HepG2 (cell line): ENCODE measurements at regions not wholly inside any gene's neighbourhood (a gene's known extent, or its start where the extent isn't known, plus 50 kb on each side); places are given as distances from the start of the nearest gene placed in this dataset.

Source experiments
- ATAC-seq: fragments of 200-7000 bp; cut with Tn5 transposase; 3 replicates; pipeline ENCODE4 v1.9.1; 2020; ENCODE audit warnings: mild to moderate bottlenecking, moderate library complexity
- BruUV-seq: library from RNA; stranded (reverse); fragments of 400-500 nt; replicated peaks from 2 replicates; lab custom pipeline; 2021; lab: Mats Ljungman, UMichigan
- CTCF ChIA-PET: fragments of 300-600 bp; formaldehyde crosslinking; extraction: SDS; loops from one replicate; lab custom pipeline; 2021; ENCODE audit warnings: low total read pairs, inconsistent platforms, low intra/inter-chr PET ratio; lab: Yijun Ruan, JAX
- POLR2A ChIA-PET: fragments of 350-600 bp; sonication (Branson Sonifier 250); formaldehyde crosslinking; loops from one replicate; lab custom pipeline; 2020; ENCODE audit warnings: antibody characterized with exemption, inconsistent platforms; lab: Yijun Ruan, JAX
- DNase-seq: peaks from one replicate; pipeline ENCODE4 v3.0.0-alpha.2; 2015; ENCODE audit warnings: low spot score
- FAIRE-seq: peaks from 3 replicates; lab custom pipeline; 2011; peaks lifted over from hg19 to GRCh38; lab: Jason Lieb, UNC
- H2AFZ ChIP-seq: one replicate; pipeline ENCODE4 v1.6.1; 2011; ENCODE audit warnings: low read length, inconsistent platforms
- H3K27ac ChIP-seq: fragments of 300-600 bp; 3 replicates; pipeline ENCODE4 v1.8.0; 2011; ENCODE audit warnings: mixed run types, mild to moderate bottlenecking, mixed read lengths, low read length, inconsistent platforms; ENCODE audit not compliant: insufficient read depth; ENCODE audit errors: extremely low read length
- H3K27me3 ChIP-seq, 2 experiments: fragments of 200-600 bp in 1 of 2; 2 replicates in 1 of 2; 3 replicates in 1 of 2; pipeline versions ENCODE4 v1.6.0 to v1.8.0; 2011; ENCODE audit warnings: low read length in 2 of 2, mild to moderate bottlenecking in 2 of 2, moderate library complexity in 2 of 2, inconsistent platforms in 1 of 2; ENCODE audit not compliant: insufficient read depth in 2 of 2, control insufficient read depth in 1 of 2
- H3K36me3 ChIP-seq, 2 experiments: fragments of 200-600 bp in 1 of 2; replicated peaks in 1 of 2; 2 replicates in 1 of 2; 3 replicates in 1 of 2; pipeline versions ENCODE4 v1.5.1 to v1.8.0; 2011; ENCODE audit warnings: low read length in 2 of 2, inconsistent platforms in 1 of 2; ENCODE audit not compliant: insufficient read depth in 2 of 2, control insufficient read depth in 1 of 2
- H3K4me1 ChIP-seq: 2 replicates; pipeline ENCODE4 v1.5.1; 2012; ENCODE audit warnings: low read length, inconsistent platforms; ENCODE audit not compliant: insufficient read depth
- H3K4me2 ChIP-seq: 2 replicates; pipeline ENCODE4 v1.6.0; 2011; ENCODE audit warnings: low read depth, low read length, inconsistent platforms
- H3K4me3 ChIP-seq, 3 experiments: fragments of 200-600 bp in 1 of 3; sonication (generic), shearing (Covaris generic) in 1 of 3; replicated peaks in 1 of 3; 2 replicates each; pipeline ENCODE4 v1.5.1; 2011 to 2016; ENCODE audit warnings: low read length in 3 of 3, inconsistent platforms in 2 of 3, low read depth in 2 of 3, mild to moderate bottlenecking in 2 of 3, control low read depth in 1 of 3, mixed read lengths in 1 of 3; ENCODE audit not compliant: insufficient read depth in 1 of 3
- H3K79me2 ChIP-seq: one replicate; pipeline ENCODE4 v1.6.1; 2011; ENCODE audit warnings: low read length, inconsistent platforms; ENCODE audit not compliant: insufficient read depth
- H3K9ac ChIP-seq: 2 replicates; pipeline ENCODE4 v1.6.0; 2011; ENCODE audit warnings: mild to moderate bottlenecking, low read depth, low read length, inconsistent platforms; ENCODE audit not compliant: insufficient read depth
- H3K9me3 ChIP-seq: 2 replicates; pipeline ENCODE4 v1.5.1; 2012; ENCODE audit warnings: mild to moderate bottlenecking, low read length
- H4K20me1 ChIP-seq: 2 replicates; pipeline ENCODE4 v1.6.0; 2011; ENCODE audit warnings: inconsistent platforms, mild to moderate bottlenecking, low read length, moderate library complexity; ENCODE audit not compliant: insufficient read depth
- HOXA7 ChIP-seq: sonication (generic); formaldehyde crosslinking; IDR thresholded peaks from 2 replicates; pipeline ENCODE4 v1.8.1; 2022; ENCODE audit warnings: mild to moderate bottlenecking, missing genetic modification reagents, moderate library complexity
- KMT2B ChIP-seq: IDR thresholded peaks from 2 replicates; pipeline ENCODE4 v1.6.1; 2016; ENCODE audit warnings: missing genetic modification reagents, missing compliant biosample characterization
- MED8 ChIP-seq: sonication (generic); formaldehyde crosslinking; IDR thresholded peaks from 2 replicates; pipeline ENCODE4 v1.8.1; 2023; ENCODE audit warnings: mild to moderate bottlenecking, missing genetic modification reagents; ENCODE audit not compliant: insufficient replicate concordance
- NKX3-1 ChIP-seq: sonication (generic); formaldehyde crosslinking; IDR thresholded peaks from 2 replicates; pipeline ENCODE4 v1.5.0; 2020; ENCODE audit warnings: missing genetic modification reagents
- SIN3B ChIP-seq: fragments of 150-350 bp; IDR thresholded peaks from 2 replicates; pipeline ENCODE4 v1.6.1; 2014; ENCODE audit warnings: low read length
- ZFP37 ChIP-seq: sonication (generic); formaldehyde crosslinking; IDR thresholded peaks from 2 replicates; pipeline ENCODE4 v1.4.0; 2020; ENCODE audit warnings: missing genetic modification reagents, borderline replicate concordance
- ZNF18 ChIP-seq: sonication (generic); formaldehyde crosslinking; IDR thresholded peaks from 2 replicates; pipeline ENCODE4 v1.8.0; 2022; ENCODE audit warnings: mild to moderate bottlenecking, missing genetic modification reagents; ENCODE audit not compliant: insufficient replicate concordance
- ZNF460 ChIP-seq: sonication (generic); formaldehyde crosslinking; IDR thresholded peaks from 2 replicates; pipeline ENCODE4 v1.5.1; 2020; ENCODE audit warnings: missing genetic modification reagents, mild to moderate bottlenecking, borderline replicate concordance
- ZNF547 ChIP-seq: sonication (generic); formaldehyde crosslinking; IDR thresholded peaks from 2 replicates; pipeline ENCODE4 v1.5.1; 2020; ENCODE audit warnings: mild to moderate bottlenecking, missing genetic modification reagents
- ZNF773 ChIP-seq: sonication (generic); formaldehyde crosslinking; IDR thresholded peaks from 2 replicates; pipeline ENCODE4 v1.4.0; 2020; ENCODE audit warnings: missing genetic modification reagents, borderline replicate concordance
- WGBS: methylation state at CpG from one replicate; pipeline ENCODE4 v1.1.6; 2017; ENCODE audit warnings: low lambda C conversion rate; 5-methylcytosine and 5-hydroxymethylcytosine counted together
- in situ Hi-C: cut with HindIII; loops from 2 replicates; pipeline ENCODE4 v1.10.0; 2017; ENCODE audit warnings: low pct_unique_long_range_greater_than_20kb; ENCODE audit not compliant: extremely low pct_ligation_motif_present
- intact Hi-C: fragments of 100-400 bp; cut with micrococcal nuclease; formaldehyde crosslinking; loops from one replicate; pipeline ENCODE4 v1.10.0; 2022; ENCODE audit not compliant: unreplicated experiment
- TF ChIP-seq, protein P1 (sequence below): sonication (generic); formaldehyde crosslinking; IDR thresholded peaks from 2 replicates; pipeline ENCODE4 v1.5.1; 2020; ENCODE audit warnings: missing genetic modification reagents, mild to moderate bottlenecking, borderline replicate concordance
- TF ChIP-seq, protein P2 (sequence below): sonication (generic); formaldehyde crosslinking; IDR thresholded peaks from 2 replicates; pipeline ENCODE4 v1.9.0; 2021; ENCODE audit warnings: missing genetic modification reagents, borderline replicate concordance
- TF ChIP-seq, protein P3 (sequence below): sonication (generic); formaldehyde crosslinking; IDR thresholded peaks from 2 replicates; pipeline ENCODE4 v1.4.0; 2020; ENCODE audit warnings: missing genetic modification reagents, mild to moderate bottlenecking, borderline replicate concordance

DNA sequence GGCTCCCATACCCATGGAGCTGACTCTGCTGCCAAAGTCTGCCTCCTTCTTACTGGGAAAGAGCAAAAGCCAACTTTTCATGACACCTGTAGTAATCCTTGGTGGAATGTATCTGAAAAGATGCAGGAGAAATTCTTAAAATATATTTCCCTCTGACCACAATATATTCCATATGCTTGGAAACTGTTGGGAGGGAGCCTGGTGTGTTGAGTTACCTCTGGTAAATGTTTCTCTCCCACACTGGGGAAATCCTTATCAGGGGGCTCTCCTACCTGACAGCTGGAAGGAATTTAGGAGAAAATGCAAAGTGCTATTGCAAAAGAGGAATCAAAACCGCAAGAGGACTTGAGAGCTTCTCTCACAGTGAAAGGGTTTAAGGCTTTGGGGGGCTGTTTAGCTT is 139.4 kb downstream of the TBX5 start (continued):
- TF ChIP-seq MED8 (CRISPR knock-in tag), result no peak

GRCh38 chr12:114265036-114265435 is 140.9 kb downstream of the TBX5 start:
- no peak overlapping the region for H3K4me2 ChIP-seq
- no peak overlapping the region for H2AFZ ChIP-seq
- ChIA-PET CTCF (no interaction called here), POLR2A (no interaction called here)
- H3K27ac ChIP-seq, result no peak overlapping the region
- no peaks in the 10 kb centered on the region for H3K36me3 ChIP-seq
- no peak overlapping the region for H3K9ac ChIP-seq
- no peak overlapping the region for H3K4me3 ChIP-seq
- DNase-seq, result no peak
- intact Hi-C loops, result no loop called here
- FAIRE-seq, result no peak
- H3K27me3 ChIP-seq, result no peaks in the 10 kb centered on the region
- no peaks in the 10 kb centered on the region for H3K79me2 ChIP-seq
- BruUV-seq, result no TSS peak
- H3K4me1 ChIP-seq, result no peaks in the 10 kb centered on the region
- no peaks in the 10 kb centered on the region for H3K9me3 ChIP-seq
- no peak for ATAC-seq
- H4K20me1 ChIP-seq, result no peaks in the 10 kb centered on the region
- WGBS, result 28% methylated on average over 3 of the region's 3 CpGs
- in situ Hi-C loops, result no loop called here
- TF ChIP-seq ZFP37 (CRISPR knock-in tag) (no peak), NKX3-1 (CRISPR knock-in tag) (no peak), ZNF18 (CRISPR knock-in tag) (no peak), KMT2B (CRISPR knock-in tag) (no peak), ZNF547 (CRISPR knock-in tag) (no peak), ZNF773 (CRISPR knock-in tag) (no peak), SIN3B (no peak), HOXA7 (CRISPR knock-in tag) (no peak), ZNF460 (CRISPR knock-in tag) (no peak)
- TF ChIP-seq, protein P1, sequence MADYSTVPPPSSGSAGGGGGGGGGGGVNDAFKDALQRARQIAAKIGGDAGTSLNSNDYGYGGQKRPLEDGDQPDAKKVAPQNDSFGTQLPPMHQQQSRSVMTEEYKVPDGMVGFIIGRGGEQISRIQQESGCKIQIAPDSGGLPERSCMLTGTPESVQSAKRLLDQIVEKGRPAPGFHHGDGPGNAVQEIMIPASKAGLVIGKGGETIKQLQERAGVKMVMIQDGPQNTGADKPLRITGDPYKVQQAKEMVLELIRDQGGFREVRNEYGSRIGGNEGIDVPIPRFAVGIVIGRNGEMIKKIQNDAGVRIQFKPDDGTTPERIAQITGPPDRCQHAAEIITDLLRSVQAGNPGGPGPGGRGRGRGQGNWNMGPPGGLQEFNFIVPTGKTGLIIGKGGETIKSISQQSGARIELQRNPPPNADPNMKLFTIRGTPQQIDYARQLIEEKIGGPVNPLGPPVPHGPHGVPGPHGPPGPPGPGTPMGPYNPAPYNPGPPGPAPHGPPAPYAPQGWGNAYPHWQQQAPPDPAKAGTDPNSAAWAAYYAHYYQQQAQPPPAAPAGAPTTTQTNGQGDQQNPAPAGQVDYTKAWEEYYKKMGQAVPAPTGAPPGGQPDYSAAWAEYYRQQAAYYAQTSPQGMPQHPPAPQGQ (CRISPR knock-in tag), result no peak
- TF ChIP-seq, protein P2, sequence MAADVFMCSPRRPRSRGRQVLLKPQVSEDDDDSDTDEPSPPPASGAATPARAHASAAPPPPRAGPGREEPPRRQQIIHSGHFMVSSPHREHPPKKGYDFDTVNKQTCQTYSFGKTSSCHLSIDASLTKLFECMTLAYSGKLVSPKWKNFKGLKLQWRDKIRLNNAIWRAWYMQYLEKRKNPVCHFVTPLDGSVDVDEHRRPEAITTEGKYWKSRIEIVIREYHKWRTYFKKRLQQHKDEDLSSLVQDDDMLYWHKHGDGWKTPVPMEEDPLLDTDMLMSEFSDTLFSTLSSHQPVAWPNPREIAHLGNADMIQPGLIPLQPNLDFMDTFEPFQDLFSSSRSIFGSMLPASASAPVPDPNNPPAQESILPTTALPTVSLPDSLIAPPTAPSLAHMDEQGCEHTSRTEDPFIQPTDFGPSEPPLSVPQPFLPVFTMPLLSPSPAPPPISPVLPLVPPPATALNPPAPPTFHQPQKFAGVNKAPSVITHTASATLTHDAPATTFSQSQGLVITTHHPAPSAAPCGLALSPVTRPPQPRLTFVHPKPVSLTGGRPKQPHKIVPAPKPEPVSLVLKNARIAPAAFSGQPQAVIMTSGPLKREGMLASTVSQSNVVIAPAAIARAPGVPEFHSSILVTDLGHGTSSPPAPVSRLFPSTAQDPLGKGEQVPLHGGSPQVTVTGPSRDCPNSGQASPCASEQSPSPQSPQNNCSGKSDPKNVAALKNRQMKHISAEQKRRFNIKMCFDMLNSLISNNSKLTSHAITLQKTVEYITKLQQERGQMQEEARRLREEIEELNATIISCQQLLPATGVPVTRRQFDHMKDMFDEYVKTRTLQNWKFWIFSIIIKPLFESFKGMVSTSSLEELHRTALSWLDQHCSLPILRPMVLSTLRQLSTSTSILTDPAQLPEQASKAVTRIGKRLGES (CRISPR knock-in tag), result no peak
- TF ChIP-seq, protein P3, sequence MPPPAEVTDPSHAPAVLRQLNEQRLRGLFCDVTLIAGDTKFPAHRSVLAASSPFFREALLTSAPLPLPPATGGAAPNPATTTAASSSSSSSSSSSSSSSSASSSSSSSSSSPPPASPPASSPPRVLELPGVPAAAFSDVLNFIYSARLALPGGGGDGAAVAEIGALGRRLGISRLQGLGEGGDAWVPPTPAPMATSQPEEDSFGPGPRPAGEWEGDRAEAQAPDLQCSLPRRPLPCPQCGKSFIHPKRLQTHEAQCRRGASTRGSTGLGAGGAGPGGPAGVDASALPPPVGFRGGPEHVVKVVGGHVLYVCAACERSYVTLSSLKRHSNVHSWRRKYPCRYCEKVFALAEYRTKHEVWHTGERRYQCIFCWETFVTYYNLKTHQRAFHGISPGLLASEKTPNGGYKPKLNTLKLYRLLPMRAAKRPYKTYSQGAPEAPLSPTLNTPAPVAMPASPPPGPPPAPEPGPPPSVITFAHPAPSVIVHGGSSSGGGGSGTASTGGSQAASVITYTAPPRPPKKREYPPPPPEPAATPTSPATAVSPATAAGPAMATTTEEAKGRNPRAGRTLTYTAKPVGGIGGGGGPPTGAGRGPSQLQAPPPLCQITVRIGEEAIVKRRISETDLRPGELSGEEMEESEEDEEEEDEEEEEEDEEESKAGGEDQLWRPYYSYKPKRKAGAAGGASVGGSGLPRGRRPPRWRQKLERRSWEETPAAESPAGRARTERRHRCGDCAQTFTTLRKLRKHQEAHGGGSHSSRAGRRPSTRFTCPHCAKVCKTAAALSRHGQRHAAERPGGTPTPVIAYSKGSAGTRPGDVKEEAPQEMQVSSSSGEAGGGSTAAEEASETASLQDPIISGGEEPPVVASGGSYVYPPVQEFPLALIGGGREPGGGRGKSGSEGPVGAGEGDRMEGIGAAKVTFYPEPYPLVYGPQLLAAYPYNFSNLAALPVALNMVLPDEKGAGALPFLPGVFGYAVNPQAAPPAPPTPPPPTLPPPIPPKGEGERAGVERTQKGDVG, result no peak
